Stimulated activated naive CD8-positive, alpha-beta T cell treated with anti-CD3 and anti-CD28 coated beads, Interleukin-15, Interleukin-2, amounts not matched to agents 100 U/mL and 50 U/mL, for 24 hours (primary cell): ENCODE measurements at regions not wholly inside any gene's neighbourhood (a gene's known extent, or its start where the extent isn't known, plus 50 kb on each side); places are given as distances from the start of the nearest gene placed in this dataset.
A peak's percentile ranks its signal among the peaks of the same experiment; 100 is the strongest.
"Not testable (repeated sequence)": the region's sequence is repeated elsewhere in the genome, so short reads cannot be mapped to it uniquely, and the experiment has no call there.

ENCODE experiments used
- ATAC-seq: fragments of 150-1000 bp; cut with Tn5 transposase; one replicate; pipeline ENCODE4 v1.10.0; 2021
- DNase-seq: peaks from one replicate; pipeline ENCODE4 v3.0.0; 2021

- no peak for ATAC-seq
- no peak for DNase-seq
These were observed 81.4 kb downstream of the RERGL start for GRCh38 chr12:18008642-18009041.

GRCh38 chr12:17999174-17999801 is 90.7 kb downstream of the RERGL start:
- no peak for DNase-seq
- ATAC-seq = no peak

GRCh38 chr12:17992002-17992656 is 97.9 kb downstream of the RERGL start:
- no peak for ATAC-seq

GRCh38 chr12:17982556-17982955 is 107.4 kb downstream of the RERGL start:
- ATAC-seq = no peak

More at GRCh38 chr12:17992002-17992656, 97.9 kb downstream of the RERGL start:
- peak; percentile 14 for DNase-seq

GRCh38 chr12:17976202-17976601 is 113.8 kb downstream of the RERGL start:
- no peak for ATAC-seq

More at GRCh38 chr12:17982556-17982955, 107.4 kb downstream of the RERGL start:
- no peak for DNase-seq

GRCh38 chr12:17975763-17976162 is 114.2 kb downstream of the RERGL start:
- no peak for ATAC-seq
- no peak for DNase-seq

More at GRCh38 chr12:17976202-17976601, 113.8 kb downstream of the RERGL start:
- no peak for DNase-seq

GRCh38 chr12:17975239-17975638 is 114.8 kb downstream of the RERGL start:
- ATAC-seq = no peak
- no peak for DNase-seq

- no peak for ATAC-seq
- DNase-seq = no peak
These were observed 118.1 kb downstream of the RERGL start for GRCh38 chr12:17971850-17972249.

GRCh38 chr12:17954788-17955187 is 135.2 kb downstream of the RERGL start:
- ATAC-seq (no peak), DNase-seq (no peak)

- ATAC-seq (no peak), DNase-seq (no peak)
These were observed 139.1 kb downstream of the RERGL start for GRCh38 chr12:17950898-17951297.

GRCh38 chr12:17949558-17950141 is 140.3 kb downstream of the RERGL start:
- ATAC-seq (no peak), DNase-seq (no peak)

GRCh38 chr12:17928708-17929366 is 161.2 kb downstream of the RERGL start:
- ATAC-seq (no peak), DNase-seq (no peak)

GRCh38 chr12:17918013-17918412 is 172.0 kb downstream of the RERGL start:
- ATAC-seq = no peak
- no peak for DNase-seq

- DNase-seq (no peak), ATAC-seq (no peak)
These were observed 205.4 kb downstream of the RERGL start for GRCh38 chr12:17884581-17884980.

- ATAC-seq = no peak
These were observed 211.3 kb downstream of the RERGL start for GRCh38 chr12:17878714-17879113.

GRCh38 chr12:17875230-17875629 is 214.8 kb downstream of the RERGL start:
- ATAC-seq (no peak), DNase-seq (no peak)

More at GRCh38 chr12:17878714-17879113, 211.3 kb downstream of the RERGL start:
- no peak for DNase-seq

GRCh38 chr12:17866802-17867201 is 223.2 kb downstream of the RERGL start:
- DNase-seq = no peak
- no peak for ATAC-seq

- DNase-seq, ATAC-seq: not testable (repeated sequence)
These were observed 234.4 kb downstream of the RERGL start for GRCh38 chr12:17855548-17855947.

GRCh38 chr12:17853054-17853453 is 236.9 kb downstream of the RERGL start:
- no peak for ATAC-seq

GRCh38 chr12:17841496-17841895 is 248.5 kb downstream of the RERGL start:
- ATAC-seq (no peak), DNase-seq (no peak)

More at GRCh38 chr12:17853054-17853453, 236.9 kb downstream of the RERGL start:
- no peak for DNase-seq

GRCh38 chr12:17829813-17830212 is 260.2 kb downstream of the RERGL start:
- DNase-seq (no peak), ATAC-seq (no peak)

- DNase-seq (no peak), ATAC-seq (no peak)
These were observed 271.1 kb downstream of the RERGL start for GRCh38 chr12:17818931-17819330.

- ATAC-seq = no peak
- no peak for DNase-seq
These were observed 279.6 kb downstream of the RERGL start for GRCh38 chr12:17810399-17810798.
